ENCODE measurements at regions not wholly inside any gene's neighbourhood (a gene's known extent, or its start where the extent isn't known, plus 50 kb on each side); places are given as distances from the start of the nearest gene placed in this dataset.

- TF ChIP-seq REST (IDR thresholded peaks at IDR 0.05; ENCODE audit: low read depth) (no peak), CTCF (IDR thresholded peaks at IDR 0.05 in 2 of 3, conservative IDR thresholded peaks at IDR 0.05 in 1 of 3; ENCODE audit: borderline replicate concordance in 1 of 3, insufficient read depth in 1 of 3, low read depth in 2 of 3, low read length in 2 of 3) (no peak), EZH2phosphoT487 (IDR thresholded peaks at IDR 0.05; ENCODE audit: borderline replicate concordance) (no peak), POLR2A (IDR thresholded peaks at IDR 0.05; ENCODE audit: borderline replicate concordance, extremely low read depth, insufficient read depth, insufficient read length) (no peak), POLR2AphosphoS5 (IDR thresholded peaks at IDR 0.05; ENCODE audit: low read depth, low read length) (no peak), CEBPB (IDR thresholded peaks at IDR 0.05; ENCODE audit: low read depth) (no peak), SP1 (IDR thresholded peaks at IDR 0.05; ENCODE audit: low read depth) (no peak), EZH2 (IDR thresholded peaks at IDR 0.05) (no peak), ZBTB33 (IDR thresholded peaks at IDR 0.05; ENCODE audit: extremely low read depth, insufficient replicate concordance, low read length) (no peak), ELF1 (IDR thresholded peaks at IDR 0.05; ENCODE audit: borderline replicate concordance, low read depth) (no peak)
These were observed 480.4 kb downstream of the TRIML1 start for GRCh38 chr4:188619456-188620149.
